Ishikawa (cell line): ENCODE measurements at regions not wholly inside any gene's neighbourhood (a gene's known extent, or its start where the extent isn't known, plus 50 kb on each side); places are given as distances from the start of the nearest gene placed in this dataset.

Experiments
- CEBPB ChIP-seq: IDR thresholded peaks from 2 replicates; pipeline ENCODE4 v1.6.1; 2012
- CREB1 ChIP-seq: IDR thresholded peaks from 2 replicates; pipeline ENCODE4 v1.6.1; 2012; ENCODE audit warnings: low read depth
- EGR1 ChIP-seq: IDR thresholded peaks from 2 replicates; pipeline ENCODE4 v1.6.1; 2012
- EP300 ChIP-seq: IDR thresholded peaks from 2 replicates; pipeline ENCODE4 v1.6.1; 2012; ENCODE audit warnings: borderline replicate concordance
- FOXM1 ChIP-seq: IDR thresholded peaks from 2 replicates; pipeline ENCODE4 v1.6.1; 2012; ENCODE audit warnings: low read depth, borderline replicate concordance
- NFIC ChIP-seq: IDR thresholded peaks from 2 replicates; pipeline ENCODE4 v1.6.1; 2012
- TAF1 ChIP-seq: IDR thresholded peaks from 2 replicates; pipeline ENCODE4 v1.6.1; 2012; ENCODE audit warnings: low read depth, mild to moderate bottlenecking
- YY1 ChIP-seq: IDR thresholded peaks from 2 replicates; pipeline ENCODE4 v1.6.1; 2012; ENCODE audit warnings: low read depth
- ZBTB7A ChIP-seq: IDR thresholded peaks from 2 replicates; pipeline ENCODE4 v1.6.1; 2012; ENCODE audit warnings: low read depth
- TF ChIP-seq, protein P1 (sequence below): IDR thresholded peaks from 2 replicates; pipeline ENCODE4 v1.6.1; 2012
- TF ChIP-seq, protein P2 (sequence below): IDR thresholded peaks from 2 replicates; pipeline ENCODE4 v1.6.1; 2012; ENCODE audit warnings: low read depth, mild to moderate bottlenecking

DNA sequence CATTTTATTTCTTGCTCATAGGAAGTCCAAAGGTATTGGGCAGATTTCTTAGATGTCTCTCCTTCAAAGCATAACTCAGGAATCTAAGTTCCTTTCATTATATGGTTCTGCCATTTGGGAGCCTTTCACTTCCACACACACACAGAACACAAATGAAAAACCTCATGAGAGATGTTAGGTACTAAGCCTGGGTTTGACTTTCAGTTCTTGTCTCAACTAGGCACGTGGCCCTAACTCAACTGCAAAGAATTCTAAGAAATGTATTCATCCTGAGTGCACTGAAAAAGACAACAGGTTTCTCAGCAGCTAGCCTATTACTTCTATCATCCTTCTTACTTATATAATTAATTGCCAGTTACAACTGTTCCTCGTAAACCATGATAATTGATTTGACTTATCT lies 190.0 kb upstream of the SAMSN1 start:
- no peak for TF ChIP-seq CEBPB
- no peak for TF ChIP-seq TAF1
- TF ChIP-seq YY1, result no peak
- TF ChIP-seq, protein P1, sequence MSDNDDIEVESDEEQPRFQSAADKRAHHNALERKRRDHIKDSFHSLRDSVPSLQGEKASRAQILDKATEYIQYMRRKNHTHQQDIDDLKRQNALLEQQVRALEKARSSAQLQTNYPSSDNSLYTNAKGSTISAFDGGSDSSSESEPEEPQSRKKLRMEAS, result no peak
- TF ChIP-seq EP300, result no peak
- TF ChIP-seq CREB1, result no peak
- no peak for TF ChIP-seq NFIC
- no peak for TF ChIP-seq ZBTB7A
- TF ChIP-seq, protein P2, sequence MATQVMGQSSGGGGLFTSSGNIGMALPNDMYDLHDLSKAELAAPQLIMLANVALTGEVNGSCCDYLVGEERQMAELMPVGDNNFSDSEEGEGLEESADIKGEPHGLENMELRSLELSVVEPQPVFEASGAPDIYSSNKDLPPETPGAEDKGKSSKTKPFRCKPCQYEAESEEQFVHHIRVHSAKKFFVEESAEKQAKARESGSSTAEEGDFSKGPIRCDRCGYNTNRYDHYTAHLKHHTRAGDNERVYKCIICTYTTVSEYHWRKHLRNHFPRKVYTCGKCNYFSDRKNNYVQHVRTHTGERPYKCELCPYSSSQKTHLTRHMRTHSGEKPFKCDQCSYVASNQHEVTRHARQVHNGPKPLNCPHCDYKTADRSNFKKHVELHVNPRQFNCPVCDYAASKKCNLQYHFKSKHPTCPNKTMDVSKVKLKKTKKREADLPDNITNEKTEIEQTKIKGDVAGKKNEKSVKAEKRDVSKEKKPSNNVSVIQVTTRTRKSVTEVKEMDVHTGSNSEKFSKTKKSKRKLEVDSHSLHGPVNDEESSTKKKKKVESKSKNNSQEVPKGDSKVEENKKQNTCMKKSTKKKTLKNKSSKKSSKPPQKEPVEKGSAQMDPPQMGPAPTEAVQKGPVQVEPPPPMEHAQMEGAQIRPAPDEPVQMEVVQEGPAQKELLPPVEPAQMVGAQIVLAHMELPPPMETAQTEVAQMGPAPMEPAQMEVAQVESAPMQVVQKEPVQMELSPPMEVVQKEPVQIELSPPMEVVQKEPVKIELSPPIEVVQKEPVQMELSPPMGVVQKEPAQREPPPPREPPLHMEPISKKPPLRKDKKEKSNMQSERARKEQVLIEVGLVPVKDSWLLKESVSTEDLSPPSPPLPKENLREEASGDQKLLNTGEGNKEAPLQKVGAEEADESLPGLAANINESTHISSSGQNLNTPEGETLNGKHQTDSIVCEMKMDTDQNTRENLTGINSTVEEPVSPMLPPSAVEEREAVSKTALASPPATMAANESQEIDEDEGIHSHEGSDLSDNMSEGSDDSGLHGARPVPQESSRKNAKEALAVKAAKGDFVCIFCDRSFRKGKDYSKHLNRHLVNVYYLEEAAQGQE, result no peak
- no peak for TF ChIP-seq EGR1
- no peak for TF ChIP-seq FOXM1
